ENCODE measurements at regions not wholly inside any gene's neighbourhood (a gene's known extent, or its start where the extent isn't known, plus 50 kb on each side); places are given as distances from the start of the nearest gene placed in this dataset.

DNA sequence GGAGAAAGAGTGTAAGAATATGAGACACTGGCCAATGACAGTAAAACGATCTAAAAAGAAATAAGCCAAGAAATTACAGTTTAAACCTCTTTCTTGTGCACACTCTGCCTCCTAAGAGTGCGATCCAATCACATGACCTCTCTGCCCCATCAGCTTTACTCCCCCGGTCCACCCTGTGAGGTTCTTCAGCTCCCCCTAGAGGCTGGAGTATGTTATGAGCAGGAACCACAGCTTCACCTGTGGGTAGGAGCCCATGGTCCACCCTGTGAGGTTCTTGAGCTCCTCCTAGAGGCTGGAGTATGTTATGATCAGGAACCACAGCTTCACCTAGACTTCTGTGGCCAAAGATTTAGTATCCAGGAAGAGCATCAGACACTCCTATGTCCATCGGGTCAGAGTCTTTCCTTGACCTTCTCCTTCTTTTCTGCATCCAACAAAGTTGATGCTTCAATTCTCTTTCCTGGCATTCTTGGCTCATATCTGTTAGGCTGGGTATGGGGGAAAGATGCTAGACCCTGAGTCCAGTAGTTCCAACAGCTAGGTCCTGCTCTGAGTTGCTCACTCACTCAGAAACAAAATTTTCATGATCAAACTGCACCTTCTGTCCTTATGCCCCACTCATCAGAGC, 164.0 kb downstream of the MINAR1 start (continued):
- TF ChIP-seq ZNF274 (IDR thresholded peaks at IDR 0.05; ENCODE audit: low read length): no peak
- TF ChIP-seq ZNF274 (tag by site-specific recombination; IDR thresholded peaks at IDR 0.05; ENCODE audit: borderline replicate concordance): no peak

DNA sequence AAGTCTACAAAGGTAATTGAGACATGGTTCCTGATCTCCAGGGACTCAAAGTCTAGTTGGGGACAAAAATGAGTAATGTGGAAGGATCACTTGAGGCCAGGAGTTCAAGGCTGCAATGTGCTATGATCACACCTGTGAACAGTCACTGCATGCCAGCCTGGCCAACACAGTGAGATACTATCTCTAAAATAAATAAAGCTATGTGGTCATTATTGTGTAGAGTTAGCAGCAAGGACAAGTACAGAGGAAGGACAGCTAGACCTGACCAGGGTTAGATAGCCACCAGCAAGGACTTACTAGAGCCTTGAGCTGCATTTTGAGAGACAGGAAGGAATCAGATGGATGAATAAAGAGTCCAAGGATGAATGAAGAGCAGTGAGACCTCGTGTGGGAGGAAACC, 166.5 kb downstream of the MINAR1 start:
- Histone ChIP-seq H3K4me3 (ENCODE audit: low read depth, low read length) (no peak overlapping the region), H3K9me3 (ENCODE audit: control insufficient read depth, insufficient read depth, low read depth, low read length) (no peaks in the 10 kb centered on the region), H3K36me3 (ENCODE audit: control insufficient read depth in 2 of 2, insufficient read depth in 1 of 2, low read length in 2 of 2) (no peaks in the 10 kb centered on the region), H3K27ac (ENCODE audit: extremely low read depth, low read depth, low read length) (no peak overlapping the region), H3K4me1 (ENCODE audit: control insufficient read depth, insufficient read depth, low read length) (no peaks in the 10 kb centered on the region)
- ChIA-PET POLR2A (no interaction called here), CTCF (interaction anchor here (0.6 to 8.0 kb wide), 5 partner anchors 16 to 374 kb away, joined by 3 to 100 read pairs (median 12); no protein-coding TSS in a partner anchor)
- TF ChIP-seq ZNF404 (tag by site-specific recombination; IDR thresholded peaks at IDR 0.05): no peak
- no peak for TF ChIP-seq TCF7L2 (IDR thresholded peaks at IDR 0.05; ENCODE audit: borderline replicate concordance, low read depth, low read length)
- TF ChIP-seq, protein P1, sequence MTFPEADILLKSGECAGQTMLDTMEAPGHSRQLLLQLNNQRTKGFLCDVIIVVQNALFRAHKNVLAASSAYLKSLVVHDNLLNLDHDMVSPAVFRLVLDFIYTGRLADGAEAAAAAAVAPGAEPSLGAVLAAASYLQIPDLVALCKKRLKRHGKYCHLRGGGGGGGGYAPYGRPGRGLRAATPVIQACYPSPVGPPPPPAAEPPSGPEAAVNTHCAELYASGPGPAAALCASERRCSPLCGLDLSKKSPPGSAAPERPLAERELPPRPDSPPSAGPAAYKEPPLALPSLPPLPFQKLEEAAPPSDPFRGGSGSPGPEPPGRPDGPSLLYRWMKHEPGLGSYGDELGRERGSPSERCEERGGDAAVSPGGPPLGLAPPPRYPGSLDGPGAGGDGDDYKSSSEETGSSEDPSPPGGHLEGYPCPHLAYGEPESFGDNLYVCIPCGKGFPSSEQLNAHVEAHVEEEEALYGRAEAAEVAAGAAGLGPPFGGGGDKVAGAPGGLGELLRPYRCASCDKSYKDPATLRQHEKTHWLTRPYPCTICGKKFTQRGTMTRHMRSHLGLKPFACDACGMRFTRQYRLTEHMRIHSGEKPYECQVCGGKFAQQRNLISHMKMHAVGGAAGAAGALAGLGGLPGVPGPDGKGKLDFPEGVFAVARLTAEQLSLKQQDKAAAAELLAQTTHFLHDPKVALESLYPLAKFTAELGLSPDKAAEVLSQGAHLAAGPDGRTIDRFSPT (tag by site-specific recombination; IDR thresholded peaks at IDR 0.05): no peak

DNA sequence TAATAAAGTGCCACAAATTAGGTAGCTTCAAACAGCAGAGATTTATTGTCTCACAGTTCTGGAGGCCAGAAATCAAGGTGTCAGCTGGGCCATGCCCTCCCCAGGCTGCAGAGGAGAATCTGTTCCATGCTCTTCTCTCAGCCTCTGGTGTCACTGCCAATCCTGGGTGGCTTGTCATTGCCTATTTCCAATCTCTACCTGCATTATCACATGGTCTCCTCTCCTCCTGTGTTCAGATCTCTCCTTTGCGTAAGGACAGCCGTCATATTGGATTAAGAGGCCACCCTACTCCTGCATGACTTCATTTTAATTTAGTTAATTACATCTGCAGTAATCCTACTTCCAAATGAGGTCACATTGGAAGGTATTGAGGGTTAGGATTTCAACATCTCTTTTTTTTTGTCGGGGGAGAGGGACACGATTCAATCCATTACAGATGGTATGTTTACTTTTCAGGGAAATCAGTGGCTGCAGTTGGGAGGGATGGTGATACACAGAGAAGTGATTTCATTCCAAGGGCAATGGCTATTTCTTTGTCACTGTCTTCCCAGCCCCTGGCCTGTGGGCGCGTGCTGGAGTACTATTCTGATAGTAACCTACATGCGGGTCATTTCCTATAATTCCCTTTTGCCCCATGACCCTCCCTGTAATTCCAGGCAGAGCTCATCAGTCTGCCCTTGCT, 169.4 kb downstream of the MINAR1 start:
- ChIA-PET POLR2A (no interaction called here), CTCF (interaction anchor here (0.6 to 1.2 kb wide), 4 partner anchors 25 to 253 kb away, joined by 3 to 4 read pairs (median 3); no protein-coding TSS in a partner anchor)
- Histone ChIP-seq H3K27ac (ENCODE audit: extremely low read depth, low read depth, low read length) (no peak overlapping the region), H3K4me3 (ENCODE audit: low read depth, low read length) (no peak overlapping the region), H3K36me3 (ENCODE audit: control insufficient read depth in 2 of 2, insufficient read depth in 1 of 2, low read length in 2 of 2) (no peaks in the 10 kb centered on the region), H3K9me3 (ENCODE audit: control insufficient read depth, insufficient read depth, low read depth, low read length) (no peaks in the 10 kb centered on the region), H3K4me1 (ENCODE audit: control insufficient read depth, insufficient read depth, low read length) (no peaks in the 10 kb centered on the region)
- TF ChIP-seq ZNF302 (tag by site-specific recombination; IDR thresholded peaks at IDR 0.05; ENCODE audit: low read depth): no peak
- TF ChIP-seq, protein P2, sequence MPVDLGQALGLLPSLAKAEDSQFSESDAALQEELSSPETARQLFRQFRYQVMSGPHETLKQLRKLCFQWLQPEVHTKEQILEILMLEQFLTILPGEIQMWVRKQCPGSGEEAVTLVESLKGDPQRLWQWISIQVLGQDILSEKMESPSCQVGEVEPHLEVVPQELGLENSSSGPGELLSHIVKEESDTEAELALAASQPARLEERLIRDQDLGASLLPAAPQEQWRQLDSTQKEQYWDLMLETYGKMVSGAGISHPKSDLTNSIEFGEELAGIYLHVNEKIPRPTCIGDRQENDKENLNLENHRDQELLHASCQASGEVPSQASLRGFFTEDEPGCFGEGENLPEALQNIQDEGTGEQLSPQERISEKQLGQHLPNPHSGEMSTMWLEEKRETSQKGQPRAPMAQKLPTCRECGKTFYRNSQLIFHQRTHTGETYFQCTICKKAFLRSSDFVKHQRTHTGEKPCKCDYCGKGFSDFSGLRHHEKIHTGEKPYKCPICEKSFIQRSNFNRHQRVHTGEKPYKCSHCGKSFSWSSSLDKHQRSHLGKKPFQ (tag by site-specific recombination; IDR thresholded peaks at IDR 0.05): no peak
- no peak for TF ChIP-seq EGR2 (tag by site-specific recombination; IDR thresholded peaks at IDR 0.05; ENCODE audit: low read depth)
- TF ChIP-seq ZNF416 (tag by site-specific recombination; IDR thresholded peaks at IDR 0.05): no peak
- no peak for TF ChIP-seq ZNF366 (tag by site-specific recombination; conservative IDR thresholded peaks at IDR 0.05)
- TF ChIP-seq ZNF521 (tag by site-specific recombination; IDR thresholded peaks at IDR 0.05): no peak
- TF ChIP-seq FEZF1 (tag by site-specific recombination; IDR thresholded peaks at IDR 0.05): no peak
- TF ChIP-seq ZNF433 (tag by site-specific recombination; IDR thresholded peaks at IDR 0.05; ENCODE audit: low read depth): no peak
- TF ChIP-seq ZSCAN30 (tag by site-specific recombination; IDR thresholded peaks at IDR 0.05): no peak
- no peak for TF ChIP-seq GLIS1 (tag by site-specific recombination; IDR thresholded peaks at IDR 0.05)
- TF ChIP-seq, protein P3, sequence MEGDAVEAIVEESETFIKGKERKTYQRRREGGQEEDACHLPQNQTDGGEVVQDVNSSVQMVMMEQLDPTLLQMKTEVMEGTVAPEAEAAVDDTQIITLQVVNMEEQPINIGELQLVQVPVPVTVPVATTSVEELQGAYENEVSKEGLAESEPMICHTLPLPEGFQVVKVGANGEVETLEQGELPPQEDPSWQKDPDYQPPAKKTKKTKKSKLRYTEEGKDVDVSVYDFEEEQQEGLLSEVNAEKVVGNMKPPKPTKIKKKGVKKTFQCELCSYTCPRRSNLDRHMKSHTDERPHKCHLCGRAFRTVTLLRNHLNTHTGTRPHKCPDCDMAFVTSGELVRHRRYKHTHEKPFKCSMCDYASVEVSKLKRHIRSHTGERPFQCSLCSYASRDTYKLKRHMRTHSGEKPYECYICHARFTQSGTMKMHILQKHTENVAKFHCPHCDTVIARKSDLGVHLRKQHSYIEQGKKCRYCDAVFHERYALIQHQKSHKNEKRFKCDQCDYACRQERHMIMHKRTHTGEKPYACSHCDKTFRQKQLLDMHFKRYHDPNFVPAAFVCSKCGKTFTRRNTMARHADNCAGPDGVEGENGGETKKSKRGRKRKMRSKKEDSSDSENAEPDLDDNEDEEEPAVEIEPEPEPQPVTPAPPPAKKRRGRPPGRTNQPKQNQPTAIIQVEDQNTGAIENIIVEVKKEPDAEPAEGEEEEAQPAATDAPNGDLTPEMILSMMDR (tag by site-specific recombination; IDR thresholded peaks at IDR 0.05): no peak
- no peak for TF ChIP-seq ZNF350 (tag by site-specific recombination; IDR thresholded peaks at IDR 0.05)
- no peak for TF ChIP-seq HOXC10 (CRISPR knock-in tag; IDR thresholded peaks at IDR 0.05)
- no peak for TF ChIP-seq ZNF776 (tag by site-specific recombination; IDR thresholded peaks at IDR 0.05; ENCODE audit: borderline replicate concordance)
- no peak for TF ChIP-seq ZBTB20 (tag by site-specific recombination; IDR thresholded peaks at IDR 0.05)
- TF ChIP-seq BCL11B (tag by site-specific recombination; IDR thresholded peaks at IDR 0.05; ENCODE audit: low read depth): no peak
